A673 (cell line): ENCODE measurements at regions not wholly inside any gene's neighbourhood (a gene's known extent, or its start where the extent isn't known, plus 50 kb on each side); places are given as distances from the start of the nearest gene placed in this dataset.

ENCODE experiments used
- BruUV-seq: library from RNA; stranded (reverse); fragments of 400-500 nt; replicated peaks from 2 replicates; lab custom pipeline; 2021; lab: Mats Ljungman, UMichigan
- CTCF ChIA-PET: fragments of 300-600 bp; sonication (Branson Sonifier 250); formaldehyde crosslinking; loops from one replicate; lab custom pipeline; 2022; ENCODE audit warnings: antibody characterized with exemption; lab: Charles Lee
- POLR2A ChIA-PET: fragments of 300-600 bp; sonication (Branson Sonifier 250); formaldehyde crosslinking; loops from one replicate; lab custom pipeline; 2022; ENCODE audit warnings: antibody characterized with exemption; ENCODE audit not compliant: low non-redundant PET; lab: Charles Lee
- DNase-seq: peaks from one replicate; pipeline ENCODE4 v3.0.0-alpha.2; 2015; ENCODE audit warnings: low spot score
- H3K27ac ChIP-seq: fragments of 200-600 bp; sonication (generic); 2 replicates; pipeline ENCODE4 v1.5.1; 2016; ENCODE audit warnings: mixed run types, low read depth, mild to moderate bottlenecking, mixed read lengths, antibody characterized with exemption, low read length; ENCODE audit not compliant: poor library complexity, severe bottlenecking
- H3K27me3 ChIP-seq: fragments of 200-600 bp; sonication (generic); replicated peaks from 2 replicates; pipeline ENCODE4 v1.6.1; 2017; ENCODE audit warnings: mixed run types, low read depth, mild to moderate bottlenecking, mixed read lengths, antibody characterized with exemption, low read length; ENCODE audit not compliant: insufficient read depth, poor library complexity
- H3K36me3 ChIP-seq: fragments of 200-600 bp; sonication (generic); 2 replicates; pipeline ENCODE4 v1.6.1; 2016; ENCODE audit warnings: mixed run types, mild to moderate bottlenecking, mixed read lengths, antibody characterized with exemption, low read length; ENCODE audit not compliant: insufficient read depth, poor library complexity, severe bottlenecking
- H3K4me1 ChIP-seq: fragments of 200-600 bp; sonication (generic); 2 replicates; pipeline ENCODE4 v1.6.1; 2017; ENCODE audit warnings: mixed run types, mild to moderate bottlenecking, mixed read lengths, antibody characterized with exemption, low read length; ENCODE audit not compliant: insufficient read depth, poor library complexity, severe bottlenecking
- H3K4me3 ChIP-seq: fragments of 200-600 bp; sonication (generic); 2 replicates; pipeline ENCODE4 v1.5.1; 2016; ENCODE audit warnings: low read depth, mixed run types, mild to moderate bottlenecking, mixed read lengths, low read length; ENCODE audit not compliant: poor library complexity, severe bottlenecking
- H3K9me3 ChIP-seq: fragments of 200-600 bp; sonication (generic); 2 replicates; pipeline ENCODE4 v1.6.1; 2016; ENCODE audit warnings: mixed run types, low read depth, mild to moderate bottlenecking, mixed read lengths, antibody characterized with exemption, low read length; ENCODE audit not compliant: poor library complexity, severe bottlenecking
- CTCF ChIP-seq: fragments of 300-800, 200-600 bp; sonication (generic); conservative IDR thresholded peaks from 2 replicates; pipeline ENCODE4 v1.5.1; 2017; ENCODE audit warnings: low read depth, mild to moderate bottlenecking, antibody characterized with exemption, low read length, moderate library complexity, mixed read lengths
- EZH2 ChIP-seq: fragments of 200-600 bp; sonication (generic); IDR thresholded peaks from 2 replicates; pipeline ENCODE4 v1.6.1; 2017; ENCODE audit warnings: borderline replicate concordance, low read depth, mild to moderate bottlenecking, mixed read lengths, antibody characterized with exemption, low read length; ENCODE audit not compliant: poor library complexity, severe bottlenecking
- intact Hi-C: fragments of 100-400 bp; cut with micrococcal nuclease; formaldehyde crosslinking; loops from one replicate; pipeline ENCODE4 v1.10.0; 2022; ENCODE audit not compliant: unreplicated experiment

GRCh38 chr10:44064317-44064716 is 320.6 kb downstream of the CXCL12 start:
- H3K36me3 ChIP-seq, result no peaks in the 10 kb centered on the region
- no peak for DNase-seq
- H3K27me3 ChIP-seq, result no peaks in the 10 kb centered on the region
- H3K4me3 ChIP-seq, result no peak overlapping the region
- CTCF ChIA-PET, result no interaction called here
- H3K27ac ChIP-seq, result no peak overlapping the region
- POLR2A ChIA-PET, result no interaction called here
- TF ChIP-seq EZH2 (no peak), CTCF (no peak)
- intact Hi-C loops, result no loop called here
- no peaks in the 10 kb centered on the region for H3K4me1 ChIP-seq
- BruUV-seq, result no TSS peak
- no peaks in the 10 kb centered on the region for H3K9me3 ChIP-seq

DNA sequence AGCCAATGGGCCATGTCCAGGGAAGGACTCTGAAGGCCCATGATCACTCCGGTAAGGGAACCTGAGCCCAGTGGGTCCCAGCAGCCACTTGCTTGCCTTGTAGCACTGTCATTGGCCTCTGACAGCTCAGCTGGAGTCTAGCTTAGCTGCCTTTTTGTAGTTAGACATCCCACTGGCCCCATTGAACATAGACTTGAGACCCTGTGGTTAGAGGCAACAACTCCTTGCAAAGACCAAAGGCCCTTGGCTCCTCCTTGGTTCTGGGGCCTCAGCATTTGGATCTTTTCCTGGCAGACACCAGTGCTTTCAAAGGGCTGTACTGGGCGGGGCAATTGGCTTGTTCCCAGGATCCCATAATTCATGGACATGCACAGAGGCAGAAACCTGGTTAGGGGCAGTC is 321.2 kb downstream of the CXCL12 start:
- BruUV-seq, result no TSS peak
- CTCF ChIA-PET, result no interaction called here
- Histone ChIP-seq H3K9me3 (no peaks in the 10 kb centered on the region), H3K36me3 (no peaks in the 10 kb centered on the region), H3K4me3 (no peak overlapping the region), H3K27me3 (no peaks in the 10 kb centered on the region), H3K27ac (no peak overlapping the region), H3K4me1 (no peaks in the 10 kb centered on the region)
- POLR2A ChIA-PET, result no interaction called here
- no peak for TF ChIP-seq CTCF
- no peak for TF ChIP-seq EZH2
- intact Hi-C loops, result no loop called here
- no peak for DNase-seq

DNA sequence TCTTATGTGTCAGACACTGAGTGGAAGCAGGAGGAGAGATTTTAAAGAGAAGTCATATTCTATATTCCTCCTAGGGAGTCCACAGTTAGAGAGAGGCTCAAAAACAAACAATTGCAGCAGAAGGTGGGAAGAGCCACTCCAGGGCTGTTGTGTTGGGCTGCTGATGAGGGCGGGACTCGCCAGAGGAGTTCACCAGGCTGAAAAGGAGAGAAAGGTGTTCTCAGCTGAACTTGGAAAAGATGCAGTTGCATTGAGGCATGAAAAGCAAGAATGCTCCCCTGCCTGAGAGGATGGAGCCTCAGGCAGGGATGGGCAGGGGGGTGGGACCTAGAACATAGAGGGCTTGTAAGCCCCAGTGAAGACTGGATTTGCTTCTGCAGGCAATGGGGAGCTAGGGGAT is 324.2 kb downstream of the CXCL12 start:
- POLR2A ChIA-PET, result no interaction called here
- no peak overlapping the region for H3K27ac ChIP-seq
- no peak overlapping the region for H3K4me3 ChIP-seq
- DNase-seq, result no peak
- no peaks in the 10 kb centered on the region for H3K36me3 ChIP-seq
- intact Hi-C loops, result no loop called here
- BruUV-seq, result no TSS peak
- H3K4me1 ChIP-seq, result no peaks in the 10 kb centered on the region
- TF ChIP-seq EZH2, result no peak
- TF ChIP-seq CTCF, result no peak
- H3K9me3 ChIP-seq, result no peaks in the 10 kb centered on the region
- no peaks in the 10 kb centered on the region for H3K27me3 ChIP-seq
- CTCF ChIA-PET, result no interaction called here
